Stimulated activated CD8-positive, alpha-beta memory T cell treated with anti-CD3 and anti-CD28 coated beads, Interleukin-15, amount 100 ng/mL, for 48 hours (primary cell): ENCODE measurements at regions not wholly inside any gene's neighbourhood (a gene's known extent, or its start where the extent isn't known, plus 50 kb on each side); places are given as distances from the start of the nearest gene placed in this dataset.
"Not testable (repeated sequence)": the region's sequence is repeated elsewhere in the genome, so short reads cannot be mapped to it uniquely, and the experiment has no call there.

Experiments used
- DNase-seq, 2 donors: peaks; one replicate each; pipeline ENCODE4 v3.0.0-alpha.2; 2020; ENCODE audit warnings: low read depth in 2 of 2

DNA sequence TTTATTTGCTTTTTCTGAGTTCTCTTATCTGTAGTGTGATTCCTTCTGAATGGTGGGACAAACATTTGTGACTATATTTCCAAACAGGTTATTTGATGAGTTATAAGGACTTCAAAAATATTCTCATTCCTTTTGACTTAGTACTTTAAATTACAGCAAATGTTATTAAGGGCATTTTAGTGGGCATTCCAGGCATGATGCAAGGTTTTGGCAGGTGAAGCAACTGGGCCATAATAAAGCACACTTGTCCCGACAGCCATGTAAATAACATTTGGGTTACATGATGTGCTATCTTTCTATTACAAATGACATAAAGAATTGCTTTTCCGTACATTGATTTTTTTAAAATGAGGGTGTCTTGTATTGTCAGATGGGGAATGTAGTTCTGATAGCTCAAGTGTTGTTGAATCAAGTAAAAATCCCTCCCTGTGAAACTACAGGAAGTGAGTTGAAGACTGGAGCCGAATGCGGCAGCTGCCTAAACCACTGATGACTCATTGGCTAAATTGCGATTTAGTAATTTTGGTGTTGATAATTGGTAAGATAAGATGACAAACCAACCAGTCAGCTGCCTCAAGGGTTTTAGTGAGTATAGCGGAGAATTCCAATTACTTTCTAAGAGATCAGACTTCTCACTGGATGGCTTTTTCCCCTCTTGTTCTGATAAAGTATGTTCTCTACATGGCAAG is 231.3 kb upstream of the NPY start:
- DNase-seq, result no peak

GRCh38 chr7:24054236-24054635 is 229.8 kb upstream of the NPY start:
- DNase-seq, result no peak

DNA sequence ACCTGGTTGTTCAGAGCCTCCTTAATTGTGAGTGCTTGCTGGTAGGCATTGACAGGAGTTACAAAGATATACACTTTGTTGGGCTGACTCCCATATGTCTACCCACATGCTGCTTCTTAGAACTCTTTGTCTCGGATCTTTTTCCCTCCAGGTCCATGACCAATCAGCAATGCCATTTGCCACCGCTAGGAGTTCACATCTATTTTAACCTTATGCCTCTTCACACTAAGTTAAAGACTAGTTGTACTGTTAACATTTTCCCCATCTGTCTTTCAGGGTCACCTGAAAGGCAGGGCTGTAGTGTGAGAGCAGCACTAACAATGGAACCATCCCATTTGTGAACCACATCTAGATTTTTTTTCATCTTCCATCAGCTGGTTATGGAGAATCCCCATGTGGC is 226.7 kb upstream of the NPY start:
- no peak for DNase-seq

DNA sequence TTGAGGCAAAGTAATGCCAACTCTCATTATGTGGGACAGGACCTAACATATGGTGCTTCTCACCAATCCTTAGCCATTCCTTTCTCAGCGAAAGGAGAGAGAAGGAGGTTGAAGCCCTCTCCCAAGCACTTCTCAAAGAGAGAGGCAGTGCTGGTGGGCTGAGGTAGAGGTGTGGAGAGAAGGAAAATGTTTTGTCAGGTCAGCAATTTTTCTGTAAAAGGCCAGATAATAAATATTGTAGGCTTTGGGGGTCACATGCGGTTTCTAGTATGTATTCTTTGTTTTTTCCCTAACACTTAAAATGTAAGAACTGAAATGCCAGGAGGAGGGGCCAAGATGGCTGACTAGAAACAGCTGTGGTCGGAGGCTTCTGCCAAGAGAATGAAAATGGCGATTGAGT is 225.0 kb upstream of the NPY start:
- no peak for DNase-seq

- DNase-seq, result no peak
These were observed 224.2 kb upstream of the NPY start for GRCh38 chr7:24059775-24060174.

DNA sequence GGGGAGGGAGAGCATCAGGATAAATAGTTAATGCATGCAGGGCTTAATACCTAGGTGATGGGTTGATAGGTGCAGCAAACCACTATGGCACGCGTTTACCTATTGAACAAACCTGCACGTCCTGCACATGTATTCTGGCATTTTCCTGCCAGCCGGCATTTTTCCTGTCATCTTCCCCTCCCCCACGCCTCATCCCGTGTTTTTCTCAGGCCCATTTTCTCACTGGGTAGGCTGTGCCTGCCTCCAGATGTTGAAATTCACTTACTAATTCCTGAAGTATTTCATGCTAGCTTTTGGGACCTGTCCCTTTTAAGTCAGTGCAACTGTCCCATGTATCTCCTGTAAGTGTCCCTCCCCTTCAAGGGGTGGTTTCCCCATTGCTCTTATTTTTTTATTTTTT is 220.3 kb upstream of the NPY start:
- no peak for DNase-seq

- no peak for DNase-seq
These were observed 214.2 kb upstream of the NPY start for GRCh38 chr7:24069751-24070150.

DNA sequence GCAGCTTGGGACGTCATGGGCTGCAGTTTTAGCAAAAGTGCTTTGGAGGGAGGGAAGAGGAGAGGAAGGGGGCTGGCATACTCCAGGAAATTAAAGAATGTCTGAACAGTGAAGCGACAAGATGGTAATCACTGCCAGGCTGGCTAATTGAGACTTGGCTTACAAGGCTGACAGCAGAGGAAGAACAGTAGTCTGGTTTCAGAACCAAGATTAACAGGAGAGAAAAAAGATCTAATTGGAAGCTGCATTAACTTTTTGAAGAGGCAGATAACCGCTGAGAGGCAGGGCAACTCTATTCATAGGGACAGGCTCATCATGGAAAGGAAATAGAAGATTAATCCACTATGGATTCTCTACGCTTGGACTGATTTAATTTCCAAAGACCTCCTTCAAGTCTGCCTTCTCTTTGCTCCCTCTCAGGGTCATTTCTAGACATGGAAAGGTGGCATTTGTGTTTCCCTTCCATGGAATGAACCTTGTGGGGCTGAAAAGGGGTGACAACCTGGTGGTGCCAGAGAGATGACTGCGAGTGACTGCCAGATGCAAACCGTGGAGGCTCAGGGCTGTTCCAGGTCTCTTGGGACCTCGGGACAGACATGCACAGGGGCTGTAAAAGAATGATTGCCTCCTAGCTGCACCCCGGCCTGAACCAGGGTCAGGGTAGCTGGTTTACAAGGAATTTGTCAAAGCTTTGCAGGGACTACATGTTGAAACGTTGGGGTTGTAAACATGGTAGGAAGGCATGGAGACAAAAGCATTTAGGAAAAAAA is 210.2 kb upstream of the NPY start:
- DNase-seq, result no peak

DNA sequence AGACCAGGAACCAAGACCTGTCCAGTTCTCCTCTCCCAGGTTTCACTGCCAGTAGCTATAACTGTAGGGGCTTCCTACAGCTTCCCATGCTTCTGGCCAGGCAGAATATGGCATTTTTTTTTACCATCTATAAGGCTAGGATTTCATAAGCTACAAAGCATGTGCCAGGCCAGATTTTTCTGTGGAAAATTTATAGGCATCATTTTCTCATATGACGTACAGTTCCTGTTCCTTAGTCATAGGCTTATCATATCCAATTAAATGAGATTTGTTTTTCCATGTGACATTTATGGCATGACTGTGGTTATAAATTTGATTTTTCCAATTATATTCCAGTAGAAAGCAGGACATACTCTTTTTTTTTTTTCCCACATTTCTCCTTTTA is 208.6 kb upstream of the NPY start:
- no peak for DNase-seq

- no peak for DNase-seq
These were observed 201.2 kb upstream of the NPY start for GRCh38 chr7:24082826-24083225.

GRCh38 chr7:24102988-24103387 is 181.0 kb upstream of the NPY start:
- no peak for DNase-seq

GRCh38 chr7:24108906-24109376 is 175.0 kb upstream of the NPY start:
- DNase-seq, result no peak

- DNase-seq, result no peak
These were observed 173.9 kb upstream of the NPY start for GRCh38 chr7:24110056-24110455.

- no peak for DNase-seq
These were observed 170.5 kb upstream of the NPY start for GRCh38 chr7:24113506-24113905.

DNA sequence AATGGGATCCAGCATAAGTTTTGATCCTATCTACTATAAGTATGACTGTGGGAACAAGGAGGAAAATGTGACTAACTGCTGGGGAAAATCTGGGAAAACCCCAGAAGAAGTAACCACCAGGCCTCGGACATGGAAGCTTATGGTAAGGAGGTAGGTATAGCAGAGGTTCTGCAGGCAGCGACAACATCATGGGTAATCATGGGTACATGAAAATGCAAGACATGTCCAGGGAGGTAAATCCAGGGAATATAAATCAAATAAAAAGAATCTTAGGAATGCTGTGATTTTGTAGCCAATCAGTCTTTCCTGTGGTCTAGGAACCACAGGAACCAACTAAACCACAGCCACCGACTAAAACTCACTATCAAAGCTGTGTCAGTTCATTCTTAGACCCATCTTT is 168.3 kb upstream of the NPY start:
- DNase-seq, result no peak

- DNase-seq, result not testable (repeated sequence)
These were observed 166.0 kb upstream of the NPY start for GRCh38 chr7:24117903-24118499.

- no peak for DNase-seq
These were observed 164.1 kb upstream of the NPY start for GRCh38 chr7:24119852-24120251.

GRCh38 chr7:24123076-24123475 is 160.9 kb upstream of the NPY start:
- DNase-seq, result no peak

GRCh38 chr7:24125765-24126164 is 158.2 kb upstream of the NPY start:
- DNase-seq, result no peak

DNA sequence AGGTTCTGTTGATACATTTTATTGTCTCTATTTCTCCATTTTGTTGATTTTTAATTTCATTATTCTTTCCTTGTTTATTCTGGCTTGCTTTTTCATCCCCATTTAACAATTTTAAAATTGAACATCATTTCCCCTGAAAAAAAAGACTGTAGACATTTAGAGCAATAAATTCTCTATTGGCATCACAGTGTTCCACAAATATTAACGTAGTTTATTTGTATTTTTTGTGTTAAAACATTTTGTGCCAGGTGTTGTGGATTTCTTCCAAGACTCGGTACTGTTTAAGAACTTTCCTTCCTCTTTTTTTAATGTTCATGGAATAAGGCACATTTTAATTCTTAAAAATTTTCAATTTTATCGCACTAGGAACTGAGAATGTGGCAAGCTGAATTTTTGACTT is 156.1 kb upstream of the NPY start:
- no peak for DNase-seq

- no peak for DNase-seq
These were observed 154.4 kb upstream of the NPY start for GRCh38 chr7:24129597-24129996.

DNA sequence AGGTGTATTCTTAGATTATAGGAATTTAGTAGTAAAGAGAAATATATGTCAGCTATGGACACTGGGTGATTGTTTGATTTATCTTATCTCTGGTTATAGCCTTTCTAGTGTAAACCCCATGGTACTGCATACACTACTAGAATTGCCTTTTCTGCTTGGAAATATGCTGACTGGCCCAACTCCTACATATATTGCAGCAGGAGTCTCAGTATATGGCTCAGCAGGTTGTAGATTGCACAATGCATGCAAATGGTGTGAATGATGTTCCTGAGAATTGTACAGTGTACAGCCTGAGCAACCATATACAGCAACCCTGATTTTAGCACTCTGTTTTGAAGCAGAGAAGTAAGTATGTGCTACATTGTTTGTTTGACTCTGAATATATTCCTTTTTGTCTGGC is 153.4 kb upstream of the NPY start:
- no peak for DNase-seq

DNA sequence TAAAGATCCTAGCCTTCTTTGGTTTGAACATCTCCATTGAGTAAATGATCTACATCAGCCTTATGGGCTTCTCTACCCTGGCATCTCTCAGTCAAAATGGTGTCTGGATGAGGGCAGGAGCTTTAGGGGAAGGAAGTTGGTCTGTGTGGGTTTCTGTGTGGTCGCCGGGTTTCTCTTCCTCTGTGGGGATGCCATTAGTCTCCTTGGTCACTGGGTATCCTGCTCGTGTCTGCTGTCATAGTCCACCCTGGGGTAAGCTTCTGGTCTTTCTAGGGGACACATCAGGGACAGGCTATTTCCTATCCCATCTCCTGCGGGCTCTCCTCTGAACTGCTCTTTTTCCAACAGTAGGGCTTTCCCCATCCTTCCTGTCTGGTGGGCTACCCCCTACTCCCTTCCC is 150.3 kb upstream of the NPY start:
- DNase-seq, result no peak
